H9 (cell line): ENCODE measurements at regions not wholly inside any gene's neighbourhood (a gene's known extent, or its start where the extent isn't known, plus 50 kb on each side); places are given as distances from the start of the nearest gene placed in this dataset.

Experiments
- DNase-seq: peaks from one replicate; pipeline ENCODE4 v3.0.0-alpha.2; 2017
- H2AFZ ChIP-seq: one replicate; pipeline ENCODE4 v1.6.1; 2013; ENCODE audit warnings: mild to moderate bottlenecking, low read length, control low read depth, moderate library complexity
- H2AK5ac ChIP-seq: 2 replicates; pipeline ENCODE4 v1.6.1; 2013; ENCODE audit warnings: low read length, control low read depth, mixed read lengths; ENCODE audit not compliant: insufficient read length
- H2BK120ac ChIP-seq: one replicate; pipeline ENCODE4 v1.6.1; 2013; ENCODE audit warnings: low read depth, mild to moderate bottlenecking, low read length, control low read depth, inconsistent platforms; ENCODE audit not compliant: poor library complexity, severe bottlenecking
- H2BK12ac ChIP-seq: 2 replicates; pipeline ENCODE4 v1.6.1; 2013; ENCODE audit warnings: low read length, control low read depth, mixed read lengths, low read depth; ENCODE audit not compliant: insufficient read length
- H2BK15ac ChIP-seq: 2 replicates; pipeline ENCODE4 v1.6.1; 2013; ENCODE audit warnings: low read depth, low read length, control low read depth
- H2BK20ac ChIP-seq: one replicate; pipeline ENCODE4 v1.6.1; 2013; ENCODE audit warnings: low read depth, mild to moderate bottlenecking, low read length, control low read depth, inconsistent platforms; ENCODE audit not compliant: poor library complexity, severe bottlenecking
- H2BK5ac ChIP-seq: 2 replicates; pipeline ENCODE4 v1.6.1; 2013; ENCODE audit warnings: low read length, control low read depth, mixed read lengths; ENCODE audit not compliant: insufficient read length
- H3K14ac ChIP-seq: 2 replicates; pipeline ENCODE4 v1.6.1; 2013; ENCODE audit warnings: low read length, control low read depth; ENCODE audit not compliant: insufficient read depth
- H3K18ac ChIP-seq: 2 replicates; pipeline ENCODE4 v1.6.1; 2013; ENCODE audit warnings: low read depth, mild to moderate bottlenecking, mixed read lengths, low read length, control low read depth; ENCODE audit not compliant: insufficient read length
- H3K23ac ChIP-seq: 2 replicates; pipeline ENCODE4 v1.6.1; 2013; ENCODE audit warnings: low read length, control low read depth, mixed read lengths, low read depth; ENCODE audit not compliant: insufficient read length
- H3K23me2 ChIP-seq: 2 replicates; pipeline ENCODE4 v1.6.1; 2013; ENCODE audit warnings: low read depth, mild to moderate bottlenecking, mixed read lengths, low read length, control low read depth; ENCODE audit not compliant: insufficient read length, poor library complexity, severe bottlenecking
- H3K27ac ChIP-seq: 2 replicates; pipeline ENCODE4 v1.5.1; 2013; ENCODE audit warnings: low read length, control low read depth, mixed read lengths, low read depth; ENCODE audit not compliant: insufficient read length
- H3K27me3 ChIP-seq: 2 replicates; pipeline ENCODE4 v1.6.1; 2013; ENCODE audit warnings: low read length, control low read depth, inconsistent platforms; ENCODE audit not compliant: insufficient read depth
- H3K4ac ChIP-seq: 2 replicates; pipeline ENCODE4 v1.6.1; 2013; ENCODE audit warnings: low read depth, mild to moderate bottlenecking, control low read depth, inconsistent platforms, low read length, moderate library complexity
- H3K4me1 ChIP-seq: 2 replicates; pipeline ENCODE4 v1.6.1; 2013; ENCODE audit warnings: low read length, control low read depth, inconsistent platforms; ENCODE audit not compliant: insufficient read depth
- H3K4me2 ChIP-seq: 2 replicates; pipeline ENCODE4 v1.6.1; 2013; ENCODE audit warnings: low read length, control low read depth, mixed read lengths; ENCODE audit not compliant: insufficient read length, insufficient read depth
- H3K56ac ChIP-seq: 2 replicates; pipeline ENCODE4 v1.6.1; 2013; ENCODE audit warnings: low read depth, mild to moderate bottlenecking, mixed read lengths, low read length, control low read depth; ENCODE audit not compliant: insufficient read length
- H3K79me1 ChIP-seq: 2 replicates; pipeline ENCODE4 v1.6.1; 2013; ENCODE audit warnings: low read depth, mild to moderate bottlenecking, moderate library complexity, low read length, control low read depth, inconsistent platforms; ENCODE audit not compliant: insufficient read depth, poor library complexity, severe bottlenecking
- H3K79me2 ChIP-seq: 2 replicates; pipeline ENCODE4 v1.6.1; 2013; ENCODE audit warnings: low read length, control low read depth, inconsistent platforms; ENCODE audit not compliant: insufficient read depth
- H3K9ac ChIP-seq: 2 replicates; pipeline ENCODE4 v1.6.1; 2013; ENCODE audit warnings: low read length, control low read depth, mixed read lengths; ENCODE audit not compliant: insufficient read length; ENCODE audit errors: extremely low read depth
- H3K9me3 ChIP-seq: one replicate; pipeline ENCODE4 v1.6.1; 2013; ENCODE audit warnings: low read depth, low read length, inconsistent platforms; ENCODE audit not compliant: control insufficient read depth
- H3T11ph ChIP-seq: one replicate; pipeline ENCODE4 v1.6.1; 2013; ENCODE audit warnings: mild to moderate bottlenecking, low read length, control low read depth, inconsistent platforms
- H4K20me1 ChIP-seq: one replicate; pipeline ENCODE4 v1.6.1; 2013; ENCODE audit not compliant: control insufficient read depth, insufficient read length, insufficient read depth
- H4K5ac ChIP-seq: 2 replicates; pipeline ENCODE4 v1.6.1; 2013; ENCODE audit warnings: low read depth, mild to moderate bottlenecking, mixed read lengths, low read length, control low read depth; ENCODE audit not compliant: insufficient read length
- H4K8ac ChIP-seq: replicated peaks from 2 replicates; pipeline ENCODE4 v1.6.1; 2013; ENCODE audit warnings: low read length, control low read depth, mixed read lengths, low read depth; ENCODE audit not compliant: insufficient read length
- H4K91ac ChIP-seq: 2 replicates; pipeline ENCODE4 v1.6.1; 2013; ENCODE audit warnings: low read depth, mild to moderate bottlenecking, moderate library complexity, mixed read lengths, low read length, control low read depth; ENCODE audit not compliant: insufficient read length
- H3K27ac Mint-ChIP-seq, 3 experiments: 2 replicates in 2 of 3; 3 replicates in 1 of 3; pipeline ENCODE4 v1.8.0; 2020 to 2021; ENCODE audit warnings: mixed read lengths in 3 of 3, mild to moderate bottlenecking in 1 of 3, moderate library complexity in 1 of 3
- H3K27me3 Mint-ChIP-seq: 2 replicates; pipeline ENCODE4 v1.8.0; 2021; ENCODE audit warnings: low read depth, mild to moderate bottlenecking, moderate library complexity, mixed read lengths
- H3K36me3 Mint-ChIP-seq, 3 experiments: 2 replicates in 2 of 3; 3 replicates in 1 of 3; pipeline ENCODE4 v1.8.0; 2020 to 2021; ENCODE audit warnings: low read depth in 3 of 3, mixed read lengths in 3 of 3; ENCODE audit not compliant: insufficient read depth in 1 of 3
- H3K4me1 Mint-ChIP-seq, 2 experiments: 2 replicates each; pipeline ENCODE4 v1.8.0; 2020; ENCODE audit warnings: mixed read lengths in 2 of 2
- H3K4me3 Mint-ChIP-seq, 2 experiments: 2 replicates in 1 of 2; 3 replicates in 1 of 2; pipeline ENCODE4 v1.8.0; 2020 to 2021; ENCODE audit warnings: mild to moderate bottlenecking in 2 of 2, mixed read lengths in 2 of 2, moderate library complexity in 1 of 2
- H3K9me3 Mint-ChIP-seq, 2 experiments: 2 replicates in 1 of 2; 3 replicates in 1 of 2; pipeline ENCODE4 v1.8.0; 2020; ENCODE audit warnings: mild to moderate bottlenecking in 2 of 2, mixed read lengths in 2 of 2, moderate library complexity in 1 of 2
- WGBS: extraction: QIAGEN DNeasy Blood & Tissue Kit; methylation state at CpG from one replicate; pipeline ENCODE4 v1.1.7; 2013; ENCODE audit warnings: missing lambda C conversion rate, low lambda C conversion rate, mixed read lengths; ENCODE audit not compliant: insufficient read length; ENCODE audit errors: extremely low coverage; 5-methylcytosine and 5-hydroxymethylcytosine counted together
- TF ChIP-seq, protein P1 (sequence below): fragments of 200-600 bp; sonication (generic); conservative IDR thresholded peaks from 3 replicates; pipeline ENCODE4 v1.8.0; 2021; ENCODE audit warnings: antibody characterized with exemption, mild to moderate bottlenecking

- TF ChIP-seq, protein P1, sequence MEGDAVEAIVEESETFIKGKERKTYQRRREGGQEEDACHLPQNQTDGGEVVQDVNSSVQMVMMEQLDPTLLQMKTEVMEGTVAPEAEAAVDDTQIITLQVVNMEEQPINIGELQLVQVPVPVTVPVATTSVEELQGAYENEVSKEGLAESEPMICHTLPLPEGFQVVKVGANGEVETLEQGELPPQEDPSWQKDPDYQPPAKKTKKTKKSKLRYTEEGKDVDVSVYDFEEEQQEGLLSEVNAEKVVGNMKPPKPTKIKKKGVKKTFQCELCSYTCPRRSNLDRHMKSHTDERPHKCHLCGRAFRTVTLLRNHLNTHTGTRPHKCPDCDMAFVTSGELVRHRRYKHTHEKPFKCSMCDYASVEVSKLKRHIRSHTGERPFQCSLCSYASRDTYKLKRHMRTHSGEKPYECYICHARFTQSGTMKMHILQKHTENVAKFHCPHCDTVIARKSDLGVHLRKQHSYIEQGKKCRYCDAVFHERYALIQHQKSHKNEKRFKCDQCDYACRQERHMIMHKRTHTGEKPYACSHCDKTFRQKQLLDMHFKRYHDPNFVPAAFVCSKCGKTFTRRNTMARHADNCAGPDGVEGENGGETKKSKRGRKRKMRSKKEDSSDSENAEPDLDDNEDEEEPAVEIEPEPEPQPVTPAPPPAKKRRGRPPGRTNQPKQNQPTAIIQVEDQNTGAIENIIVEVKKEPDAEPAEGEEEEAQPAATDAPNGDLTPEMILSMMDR: no peak
- peaks cover 5% of the 10 kb centered on the region for H3K27me3 Mint-ChIP-seq
- no peak overlapping the region for H3K27ac ChIP-seq
- no peak overlapping the region for H3T11ph ChIP-seq
- H3K4me1 Mint-ChIP-seq: 0 out of 4 replicates have a peak, but pooled peaks cover 0 to under 1% of the 10 kb centered on the region in 2 experiments
- no peak overlapping the region for H3K4me2 ChIP-seq
- H3K4me1 ChIP-seq: no peaks in the 10 kb centered on the region
- H3K23me2 ChIP-seq: no peaks in the 10 kb centered on the region
- H3K14ac ChIP-seq: no peak overlapping the region
- no peaks in the 10 kb centered on the region for H3K9me3 ChIP-seq
- H3K27me3 ChIP-seq: no peaks in the 10 kb centered on the region
- H4K91ac ChIP-seq: no peak overlapping the region
- no peak overlapping the region for H3K23ac ChIP-seq
- no peaks in the 10 kb centered on the region for H3K36me3 Mint-ChIP-seq
- H2BK15ac ChIP-seq: no peak overlapping the region
- no peak overlapping the region for H2BK5ac ChIP-seq
- no peak for DNase-seq
- no peak overlapping the region for H3K9ac ChIP-seq
- no peak overlapping the region for H3K4me3 Mint-ChIP-seq
- H3K18ac ChIP-seq: no peak overlapping the region
- H2AFZ ChIP-seq: no peak overlapping the region
- H3K79me1 ChIP-seq: no peaks in the 10 kb centered on the region
- H2BK20ac ChIP-seq: no peak overlapping the region
- H2AK5ac ChIP-seq: no peak overlapping the region
- H4K20me1 ChIP-seq: no peaks in the 10 kb centered on the region
- no peak overlapping the region; a peak in 1 of 7 replicates for H3K27ac Mint-ChIP-seq
- no peak overlapping the region for H3K56ac ChIP-seq
- no peaks in the 10 kb centered on the region; a peak in 1 of 5 replicates for H3K9me3 Mint-ChIP-seq
- H3K79me2 ChIP-seq: no peaks in the 10 kb centered on the region
- H4K8ac ChIP-seq: no peak overlapping the region
- H2BK120ac ChIP-seq: no peak overlapping the region
- H3K4ac ChIP-seq: no peak overlapping the region
- H4K5ac ChIP-seq: no peak overlapping the region
- H2BK12ac ChIP-seq: no peak overlapping the region
- no CpG with 5 or more reads among the region's 4 CpGs for WGBS
These were observed 224.2 kb downstream of the SYK start for GRCh38 chr9:91025856-91026255.
